GM21825 (cell line): ENCODE measurements at regions not wholly inside any gene's neighbourhood (a gene's known extent, or its start where the extent isn't known, plus 50 kb on each side); places are given as distances from the start of the nearest gene placed in this dataset.
"Not testable (repeated sequence)": the region's sequence is repeated elsewhere in the genome, so short reads cannot be mapped to it uniquely, and the experiment has no call there.

Experiments used
- ATAC-seq: cut with Tn5 transposase; IDR thresholded peaks from one replicate; pipeline ENCODE4 v1.9.1; 2021; ENCODE audit warnings: mild to moderate bottlenecking, moderate library complexity; ENCODE audit not compliant: unreplicated experiment

GRCh38 chr2:163198972-163199371 lies 360.4 kb upstream of the KCNH7 start:
- ATAC-seq: no peak

GRCh38 chr2:163198007-163198406 lies 359.4 kb upstream of the KCNH7 start:
- ATAC-seq: no peak

- peak; percentile 54 for ATAC-seq
Observed at GRCh38 chr2:163191372-163191771, 352.8 kb upstream of the KCNH7 start.

DNA sequence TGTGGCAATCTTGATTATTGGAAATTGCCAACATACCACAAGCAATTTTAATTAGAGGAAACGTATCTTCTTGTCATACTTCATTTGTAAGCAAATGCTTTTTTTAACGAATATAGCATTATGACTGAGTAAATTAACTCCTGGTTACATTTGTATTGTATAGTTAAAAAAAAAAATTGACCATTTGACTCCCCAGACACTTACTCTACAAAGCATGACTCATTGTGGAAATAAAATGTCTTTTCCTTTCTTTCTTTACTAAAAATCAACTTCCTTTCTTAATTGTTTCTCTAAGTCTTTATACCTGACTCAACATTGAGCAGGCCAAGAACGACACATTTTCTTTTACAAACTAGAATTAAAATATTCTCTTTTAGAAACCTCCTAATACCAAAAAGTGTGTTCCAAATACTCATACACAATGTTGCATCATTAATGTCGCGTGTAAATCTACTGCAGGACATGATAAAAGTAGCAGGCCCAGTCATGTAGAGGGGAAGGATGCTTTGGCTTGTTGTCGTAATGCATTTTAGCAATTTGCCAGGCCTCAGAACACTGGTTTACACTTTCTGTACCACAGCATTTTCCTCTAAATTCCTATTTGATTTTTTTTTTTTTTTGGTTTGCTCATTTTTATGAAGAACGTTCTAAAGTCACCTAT lies 349.6 kb upstream of the KCNH7 start:
- no peak for ATAC-seq

- ATAC-seq: no peak
Observed at GRCh38 chr2:163187119-163187518, 348.6 kb upstream of the KCNH7 start.

DNA sequence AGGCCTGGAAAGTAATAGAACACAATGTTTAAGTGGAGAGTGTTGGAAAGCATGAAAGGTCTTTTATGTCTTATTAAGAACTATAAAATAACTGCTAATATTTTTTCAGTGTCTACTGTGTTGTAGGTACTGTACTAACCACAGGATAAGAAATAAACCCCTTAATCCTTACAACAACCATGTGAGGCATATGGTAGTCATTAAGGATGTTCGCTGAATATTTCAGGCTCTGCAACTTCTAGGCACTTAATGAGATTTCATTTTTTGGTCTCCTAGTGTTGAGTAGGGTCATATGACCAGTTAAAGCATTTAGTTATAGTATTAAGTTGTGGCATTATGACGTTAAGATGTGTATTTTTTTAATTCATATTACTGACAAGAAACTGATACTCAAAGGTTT lies 346.6 kb upstream of the KCNH7 start:
- ATAC-seq: no peak

DNA sequence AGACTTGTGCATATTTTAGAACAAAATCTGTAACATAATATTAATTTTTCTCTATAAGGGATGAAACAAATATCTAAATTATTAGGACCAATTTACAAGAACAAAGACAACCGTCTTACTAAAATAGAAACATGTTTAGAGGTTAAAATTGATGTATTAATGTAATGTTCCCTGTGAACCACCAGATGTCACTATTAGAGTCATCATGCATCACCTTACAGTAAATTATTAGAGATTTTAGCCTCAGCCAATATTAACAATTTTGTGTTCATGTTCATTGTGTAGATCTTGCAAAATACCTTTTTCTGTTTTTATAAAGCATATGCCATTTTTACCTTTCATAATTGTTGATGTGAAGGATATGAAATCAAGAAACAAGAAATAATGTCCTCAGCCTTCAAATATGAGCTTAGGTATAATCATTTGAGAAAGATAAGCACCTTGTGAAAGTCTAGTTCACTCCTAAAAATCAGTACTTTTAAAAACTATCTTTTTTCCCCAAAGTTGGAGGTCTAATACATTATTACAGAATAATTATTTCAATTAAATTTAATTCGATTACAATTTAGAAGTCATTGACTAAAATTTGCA lies 344.3 kb upstream of the KCNH7 start:
- ATAC-seq: no peak

GRCh38 chr2:163177592-163177991 lies 339.0 kb upstream of the KCNH7 start:
- no peak for ATAC-seq

GRCh38 chr2:163175294-163175693 lies 336.7 kb upstream of the KCNH7 start:
- no peak for ATAC-seq

- ATAC-seq: no peak
Observed at GRCh38 chr2:163173591-163173990, 335.0 kb upstream of the KCNH7 start.

DNA sequence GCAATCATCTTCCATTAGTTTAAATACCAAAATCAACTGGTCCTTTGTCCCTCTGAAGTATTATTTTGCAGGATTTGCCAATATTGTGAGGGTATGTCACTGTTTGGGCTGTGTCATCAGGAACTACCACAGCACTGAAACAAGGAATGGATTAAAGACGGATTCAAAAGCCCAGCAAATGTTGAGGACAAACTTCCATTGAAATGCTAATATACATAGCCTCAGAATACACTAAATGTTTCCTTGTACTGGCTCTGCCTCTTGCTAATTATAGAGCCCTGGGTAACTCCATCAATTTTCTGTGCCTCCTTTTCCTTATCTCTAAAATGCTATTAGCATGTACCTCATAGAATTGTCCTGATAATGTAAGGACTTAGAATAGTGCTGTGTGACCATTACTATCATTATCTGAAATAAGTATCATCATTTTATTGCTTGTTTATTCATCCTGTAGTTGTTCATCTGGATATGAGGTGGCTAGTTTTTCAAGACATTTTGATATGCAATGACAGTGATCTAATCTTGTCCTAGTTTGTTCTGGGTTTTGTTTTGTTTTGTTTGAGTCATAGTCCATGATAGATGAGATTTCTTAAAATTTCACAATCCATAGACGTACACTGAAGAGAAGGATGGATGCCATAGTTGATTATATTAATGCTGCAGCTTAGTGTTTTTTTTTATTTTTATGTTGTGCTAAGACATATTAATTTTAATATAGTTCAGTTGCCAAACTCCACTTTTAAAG lies 333.4 kb upstream of the KCNH7 start:
- no peak for ATAC-seq

- ATAC-seq: no peak
Observed at GRCh38 chr2:163157891-163158496, 319.4 kb upstream of the KCNH7 start.

GRCh38 chr2:163157411-163157810 lies 318.8 kb upstream of the KCNH7 start:
- no peak for ATAC-seq

GRCh38 chr2:163155925-163156324 lies 317.4 kb upstream of the KCNH7 start:
- no peak for ATAC-seq

GRCh38 chr2:163155279-163155883 lies 316.8 kb upstream of the KCNH7 start:
- ATAC-seq: peak; percentile 77

DNA sequence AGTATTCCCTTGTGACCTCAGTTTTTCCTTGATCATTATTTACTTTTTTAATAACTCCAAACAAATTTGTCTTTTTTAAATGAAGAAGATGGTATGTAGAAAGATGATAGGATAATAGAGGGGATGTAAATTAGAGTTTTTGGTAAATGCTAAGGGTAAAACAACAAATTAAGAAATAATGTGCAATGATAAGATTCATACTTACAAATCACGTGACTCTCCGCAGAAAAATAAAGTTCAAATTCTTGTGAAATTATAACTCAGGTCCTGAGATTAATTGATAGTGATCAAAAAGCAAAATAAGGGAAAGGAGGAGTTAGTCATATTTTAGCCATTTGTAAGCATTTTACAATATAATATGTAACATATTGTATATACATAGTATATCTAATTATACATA lies 304.1 kb upstream of the KCNH7 start:
- no peak for ATAC-seq

DNA sequence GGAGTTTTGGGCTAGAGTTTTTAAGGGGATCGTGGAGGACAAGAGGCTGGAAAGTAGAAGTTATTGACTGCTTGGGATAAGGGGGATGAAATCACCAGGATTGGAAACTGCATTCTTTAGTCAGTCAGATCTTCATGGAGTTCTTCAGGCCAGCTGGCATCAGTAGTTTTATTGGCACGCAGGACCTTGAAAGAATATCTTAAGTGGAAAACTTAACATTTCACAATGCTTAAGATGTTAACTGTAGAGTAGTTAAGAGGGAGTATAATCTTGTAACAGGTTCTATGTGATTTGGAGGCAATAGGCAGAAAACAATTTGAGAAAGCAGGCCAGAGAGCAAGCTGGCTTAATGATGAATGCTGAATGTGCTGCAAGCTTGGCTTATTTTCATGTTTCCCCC lies 300.4 kb upstream of the KCNH7 start:
- ATAC-seq: no peak

DNA sequence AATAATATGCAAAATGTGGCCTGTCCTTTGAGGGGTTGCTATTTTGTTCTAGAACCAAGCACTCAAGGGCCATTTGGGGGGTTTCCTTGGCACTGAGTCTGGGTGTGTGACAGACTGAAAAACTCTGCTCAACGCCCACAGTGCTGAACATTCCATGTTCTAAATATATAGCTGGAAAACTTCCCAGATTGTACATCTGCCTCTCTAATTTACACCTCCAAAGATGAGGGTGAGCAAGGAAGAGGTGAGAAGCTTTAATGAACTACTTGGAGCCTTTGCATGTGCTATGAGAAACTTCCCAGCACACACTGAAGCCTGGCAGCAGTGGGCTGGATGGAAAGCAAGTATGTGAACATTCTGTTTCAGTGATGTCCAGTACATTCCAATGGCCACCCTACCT lies 296.7 kb upstream of the KCNH7 start:
- ATAC-seq: no peak

GRCh38 chr2:163133602-163134001 lies 295.0 kb upstream of the KCNH7 start:
- no peak for ATAC-seq

- ATAC-seq: no peak
Observed at GRCh38 chr2:163132850-163133249, 294.3 kb upstream of the KCNH7 start.

DNA sequence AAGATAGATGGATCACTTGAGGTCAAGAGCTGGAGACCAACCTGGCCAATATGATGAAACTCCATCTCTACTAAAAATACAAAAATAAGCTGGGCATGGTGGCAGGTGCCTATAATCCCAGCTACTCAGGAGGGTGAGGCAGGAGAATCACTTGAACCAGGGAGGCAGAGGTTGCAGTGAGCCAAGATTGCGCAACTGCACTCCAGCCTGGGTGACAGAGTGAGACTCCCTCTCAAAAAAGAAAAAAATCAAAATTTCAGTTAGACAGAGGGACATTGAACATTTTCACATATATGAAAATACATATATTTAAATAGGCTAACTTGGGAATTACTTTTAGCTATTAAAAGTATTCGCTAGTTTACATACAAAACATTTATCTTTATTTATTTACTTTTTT lies 293.6 kb upstream of the KCNH7 start:
- ATAC-seq: not testable (repeated sequence)
